ENCODE measurements at regions not wholly inside any gene's neighbourhood (a gene's known extent, or its start where the extent isn't known, plus 50 kb on each side); places are given as distances from the start of the nearest gene placed in this dataset.

DNA sequence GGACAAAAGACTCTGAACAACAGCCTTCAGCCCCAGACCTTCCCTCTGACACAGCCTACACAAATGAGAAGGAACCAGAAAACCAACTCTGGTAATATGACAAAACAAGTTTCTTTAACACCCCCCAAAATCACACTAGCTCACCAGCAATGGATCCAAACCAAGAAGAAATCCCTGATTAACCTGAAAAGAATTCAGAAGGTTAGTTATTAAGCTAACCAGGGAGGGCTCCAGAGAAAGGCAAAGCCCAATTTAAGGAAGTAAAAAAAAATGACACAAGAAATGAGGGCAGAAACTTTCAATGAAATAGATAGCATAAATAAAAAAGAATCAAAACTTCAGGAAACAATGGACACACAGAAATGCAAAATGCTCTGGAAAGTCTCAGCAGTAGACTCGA lies 224.0 kb downstream of the TRIML1 start:
- no peak for DNase-seq (ENCODE audit: low read depth)
- TF ChIP-seq, protein P1, sequence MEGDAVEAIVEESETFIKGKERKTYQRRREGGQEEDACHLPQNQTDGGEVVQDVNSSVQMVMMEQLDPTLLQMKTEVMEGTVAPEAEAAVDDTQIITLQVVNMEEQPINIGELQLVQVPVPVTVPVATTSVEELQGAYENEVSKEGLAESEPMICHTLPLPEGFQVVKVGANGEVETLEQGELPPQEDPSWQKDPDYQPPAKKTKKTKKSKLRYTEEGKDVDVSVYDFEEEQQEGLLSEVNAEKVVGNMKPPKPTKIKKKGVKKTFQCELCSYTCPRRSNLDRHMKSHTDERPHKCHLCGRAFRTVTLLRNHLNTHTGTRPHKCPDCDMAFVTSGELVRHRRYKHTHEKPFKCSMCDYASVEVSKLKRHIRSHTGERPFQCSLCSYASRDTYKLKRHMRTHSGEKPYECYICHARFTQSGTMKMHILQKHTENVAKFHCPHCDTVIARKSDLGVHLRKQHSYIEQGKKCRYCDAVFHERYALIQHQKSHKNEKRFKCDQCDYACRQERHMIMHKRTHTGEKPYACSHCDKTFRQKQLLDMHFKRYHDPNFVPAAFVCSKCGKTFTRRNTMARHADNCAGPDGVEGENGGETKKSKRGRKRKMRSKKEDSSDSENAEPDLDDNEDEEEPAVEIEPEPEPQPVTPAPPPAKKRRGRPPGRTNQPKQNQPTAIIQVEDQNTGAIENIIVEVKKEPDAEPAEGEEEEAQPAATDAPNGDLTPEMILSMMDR (IDR thresholded peaks at IDR 0.05; ENCODE audit: insufficient read depth, low read depth, low read length, missing control alignments): no peak

DNA sequence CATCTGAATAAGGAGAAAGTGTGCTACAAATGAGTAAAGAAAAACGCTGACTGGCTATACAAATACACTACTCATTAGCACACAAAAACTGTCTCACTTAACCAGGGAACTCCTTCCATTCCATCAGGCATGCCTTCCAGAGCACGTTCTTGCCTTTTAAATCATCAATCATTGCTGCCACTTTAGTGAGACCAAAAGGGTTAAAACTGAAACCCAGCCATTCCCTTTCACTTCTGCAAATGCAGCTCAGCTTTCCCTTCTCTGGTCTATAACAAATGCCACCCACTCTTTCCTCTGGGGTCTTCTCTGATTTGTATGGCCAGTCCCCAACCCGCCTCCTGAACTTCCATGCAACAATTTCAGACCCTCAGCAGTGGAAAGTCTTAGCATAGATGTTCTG lies 231.5 kb downstream of the TRIML1 start:
- H3K4me3 ChIP-seq (ENCODE audit: low read depth, low read length): no peak overlapping the region
- TF ChIP-seq, protein P1 (IDR thresholded peaks at IDR 0.05; ENCODE audit: insufficient read depth, low read depth, low read length, missing control alignments): no peak
- no peak for DNase-seq (ENCODE audit: low read depth)

More for the DNA sequence above, 224.0 kb downstream of the TRIML1 start:
- no peak overlapping the region for H3K4me3 ChIP-seq (ENCODE audit: low read depth, low read length)

DNA sequence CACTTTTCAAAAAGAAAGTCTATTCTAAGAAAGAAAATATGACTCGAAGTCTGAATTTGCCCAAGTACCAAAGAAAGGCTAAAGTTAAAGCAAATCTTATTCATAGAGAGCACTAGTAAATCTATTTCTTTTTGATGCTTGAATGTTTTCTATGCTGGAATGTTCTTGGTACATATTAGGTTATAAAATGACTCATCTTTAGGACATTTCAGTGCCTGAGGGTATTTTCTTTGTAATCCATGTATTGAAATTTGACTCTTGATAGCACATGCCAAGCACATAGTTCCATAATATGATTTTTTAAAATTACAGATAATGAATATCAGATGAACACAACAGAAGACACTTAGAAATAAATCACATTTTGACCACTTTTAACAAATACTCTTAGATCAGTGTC lies 232.8 kb downstream of the TRIML1 start:
- DNase-seq (ENCODE audit: low read depth): no peak
- TF ChIP-seq, protein P1 (IDR thresholded peaks at IDR 0.05; ENCODE audit: insufficient read depth, low read depth, low read length, missing control alignments): no peak
- H3K4me3 ChIP-seq (ENCODE audit: low read depth, low read length): no peak overlapping the region

DNA sequence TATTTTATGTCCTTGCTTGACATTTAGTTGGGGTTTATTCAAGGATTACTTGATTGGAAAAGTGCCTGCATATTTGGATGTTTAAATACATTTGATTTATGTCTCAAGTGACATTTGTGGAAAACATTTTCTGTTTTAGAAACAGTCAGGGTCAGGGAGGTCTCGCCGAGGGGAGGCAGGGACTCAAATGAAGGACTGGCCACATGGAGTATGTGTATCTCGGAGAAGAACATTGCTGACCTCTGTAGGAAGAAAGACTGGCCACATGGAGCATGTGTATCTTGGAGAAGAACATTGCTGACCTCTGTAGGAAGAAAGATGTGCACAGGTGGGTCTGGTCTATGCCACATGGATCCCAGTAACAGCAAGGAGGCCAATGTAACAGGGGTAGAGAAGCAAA lies 233.6 kb downstream of the TRIML1 start:
- H3K4me3 ChIP-seq (ENCODE audit: low read depth, low read length): no peak overlapping the region
- TF ChIP-seq, protein P1 (IDR thresholded peaks at IDR 0.05; ENCODE audit: insufficient read depth, low read depth, low read length, missing control alignments): no peak
- DNase-seq (ENCODE audit: low read depth): no peak

DNA sequence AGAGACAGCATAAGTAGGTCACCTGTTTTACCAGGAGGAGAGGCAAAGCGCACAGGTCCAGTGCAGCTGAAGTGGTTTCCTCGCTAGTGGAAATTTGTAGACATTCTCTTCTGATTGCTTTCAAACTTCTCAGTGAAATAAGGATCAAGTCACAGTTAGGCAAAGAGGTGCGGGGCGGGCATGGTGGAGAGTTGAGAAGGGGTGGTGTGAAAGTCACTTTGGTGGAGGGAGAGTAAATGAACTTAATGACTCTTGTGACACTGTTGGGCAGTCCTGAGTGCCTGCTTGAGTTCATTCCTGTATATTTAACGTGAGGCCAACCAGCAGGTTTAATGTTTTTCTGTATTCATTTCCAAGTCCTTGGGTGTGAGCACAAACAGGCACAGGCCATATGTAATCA lies 235.6 kb downstream of the TRIML1 start:
- no peak for DNase-seq (ENCODE audit: low read depth)
- no peak overlapping the region for H3K4me3 ChIP-seq (ENCODE audit: low read depth, low read length)
- TF ChIP-seq, protein P1 (IDR thresholded peaks at IDR 0.05; ENCODE audit: insufficient read depth, low read depth, low read length, missing control alignments): no peak

DNA sequence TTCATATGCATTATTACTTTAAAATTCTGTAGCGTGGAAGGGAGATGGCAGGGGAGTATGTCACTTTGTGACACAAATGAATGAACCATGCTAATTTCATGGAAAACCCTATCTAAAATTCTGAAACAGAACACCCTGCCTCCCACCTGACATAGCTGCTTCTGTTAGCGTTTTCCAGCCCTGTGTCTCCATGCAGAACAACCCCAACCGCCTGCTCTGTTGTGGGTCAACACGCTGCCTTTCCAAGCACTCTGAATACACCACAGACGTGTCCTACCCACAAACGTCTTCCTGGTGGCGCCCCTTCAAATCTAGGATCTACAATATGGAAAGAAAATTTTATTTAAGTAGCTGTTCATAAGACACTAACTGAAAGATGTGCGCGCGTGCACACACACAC lies 238.6 kb downstream of the TRIML1 start:
- H3K4me3 ChIP-seq (ENCODE audit: low read depth, low read length): no peak overlapping the region
- TF ChIP-seq, protein P1 (IDR thresholded peaks at IDR 0.05; ENCODE audit: insufficient read depth, low read depth, low read length, missing control alignments): no peak
- DNase-seq (ENCODE audit: low read depth): no peak

DNA sequence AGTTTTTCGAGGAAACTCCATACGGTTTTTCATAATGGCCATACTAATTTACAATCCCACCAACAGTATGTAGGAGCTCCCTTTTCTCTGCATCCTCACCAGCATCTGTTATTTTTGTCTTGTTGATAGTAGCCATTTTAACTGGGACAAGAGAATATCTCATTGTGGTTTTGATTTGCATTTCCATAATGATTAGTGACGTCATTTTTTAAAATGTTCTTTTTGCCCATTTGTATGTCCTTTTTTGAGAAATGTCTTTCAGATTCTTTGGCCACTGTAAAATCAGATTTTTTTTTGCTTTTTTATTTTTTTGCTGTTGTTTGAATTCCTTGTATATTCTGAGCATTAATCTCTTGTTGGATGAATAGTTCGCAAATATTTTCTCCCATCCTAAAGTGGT lies 243.9 kb downstream of the TRIML1 start:
- no peak for DNase-seq (ENCODE audit: low read depth)
- no peak overlapping the region for H3K4me3 ChIP-seq (ENCODE audit: low read depth, low read length)
- TF ChIP-seq, protein P1 (IDR thresholded peaks at IDR 0.05; ENCODE audit: insufficient read depth, low read depth, low read length, missing control alignments): no peak
